Stimulated activated CD4-positive, alpha-beta T cell treated with anti-CD3 and anti-CD28 coated beads, Interleukin-4, amount 100 ng/mL, for 1 hour (primary cell): ENCODE measurements at regions not wholly inside any gene's neighbourhood (a gene's known extent, or its start where the extent isn't known, plus 50 kb on each side); places are given as distances from the start of the nearest gene placed in this dataset.
"Not testable (repeated sequence)": the region's sequence is repeated elsewhere in the genome, so short reads cannot be mapped to it uniquely, and the experiment has no call there.

Experiments used
- DNase-seq: peaks from one replicate; pipeline ENCODE4 v3.0.0-alpha.2; 2020

- DNase-seq = no peak
These were observed 232.0 kb upstream of the STT3B start for GRCh38 chr3:31300456-31301443.

GRCh38 chr3:31302343-31302742 is 230.4 kb upstream of the STT3B start:
- no peak for DNase-seq

GRCh38 chr3:31305340-31305739 is 227.4 kb upstream of the STT3B start:
- DNase-seq = no peak

GRCh38 chr3:31307131-31307785 is 225.5 kb upstream of the STT3B start:
- no peak for DNase-seq

- DNase-seq = no peak
These were observed 221.2 kb upstream of the STT3B start for GRCh38 chr3:31311559-31311958.

- DNase-seq = no peak
These were observed 220.3 kb upstream of the STT3B start for GRCh38 chr3:31312400-31312799.

GRCh38 chr3:31314258-31314657 is 218.5 kb upstream of the STT3B start:
- no peak for DNase-seq

- no peak for DNase-seq
These were observed 213.4 kb upstream of the STT3B start for GRCh38 chr3:31319332-31319731.

- DNase-seq = no peak
These were observed 211.1 kb upstream of the STT3B start for GRCh38 chr3:31321620-31322019.

GRCh38 chr3:31322460-31322859 is 210.3 kb upstream of the STT3B start:
- no peak for DNase-seq

- DNase-seq = not testable (repeated sequence)
These were observed 204.8 kb upstream of the STT3B start for GRCh38 chr3:31327826-31328357.

- no peak for DNase-seq
These were observed 201.4 kb upstream of the STT3B start for GRCh38 chr3:31331278-31331677.

- DNase-seq = no peak
These were observed 191.6 kb upstream of the STT3B start for GRCh38 chr3:31341130-31341529.

- DNase-seq = no peak
These were observed 189.7 kb upstream of the STT3B start for GRCh38 chr3:31343075-31343474.

- no peak for DNase-seq
These were observed 187.1 kb upstream of the STT3B start for GRCh38 chr3:31345581-31345980.

GRCh38 chr3:31346542-31346979 is 186.2 kb upstream of the STT3B start:
- DNase-seq = no peak

GRCh38 chr3:31349001-31349748 is 183.6 kb upstream of the STT3B start:
- DNase-seq = no peak

- DNase-seq = no peak
These were observed 182.4 kb upstream of the STT3B start for GRCh38 chr3:31350307-31350706.

- no peak for DNase-seq
These were observed 180.4 kb upstream of the STT3B start for GRCh38 chr3:31352331-31352730.

- DNase-seq = no peak
These were observed 179.6 kb upstream of the STT3B start for GRCh38 chr3:31353166-31353565.

GRCh38 chr3:31354373-31354772 is 178.4 kb upstream of the STT3B start:
- DNase-seq = no peak

- no peak for DNase-seq
These were observed 176.9 kb upstream of the STT3B start for GRCh38 chr3:31355807-31356206.

GRCh38 chr3:31356941-31357340 is 175.8 kb upstream of the STT3B start:
- no peak for DNase-seq
